ENCODE measurements at regions not wholly inside any gene's neighbourhood (a gene's known extent, or its start where the extent isn't known, plus 50 kb on each side); places are given as distances from the start of the nearest gene placed in this dataset.

DNA sequence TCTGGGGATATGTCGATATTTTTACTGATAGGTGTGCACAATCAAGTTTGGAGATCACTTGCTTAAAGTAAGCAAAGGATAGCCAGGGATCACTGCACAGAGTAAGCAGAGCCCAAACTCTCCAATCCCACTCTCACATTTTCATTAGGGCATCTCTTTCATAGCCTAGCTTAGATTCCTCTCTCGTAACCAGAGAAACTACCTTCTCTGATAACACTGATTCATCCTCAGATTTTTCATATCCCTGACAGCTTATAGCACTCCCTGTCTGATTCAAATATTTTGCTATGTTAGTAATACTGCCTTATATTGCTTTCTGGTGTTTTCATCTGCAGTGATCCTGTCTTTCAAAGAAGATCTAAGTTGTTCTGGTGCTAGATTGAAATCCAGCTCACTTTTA is 123.7 kb downstream of the CBLL2 start:
- DNase-seq: no peak

DNA sequence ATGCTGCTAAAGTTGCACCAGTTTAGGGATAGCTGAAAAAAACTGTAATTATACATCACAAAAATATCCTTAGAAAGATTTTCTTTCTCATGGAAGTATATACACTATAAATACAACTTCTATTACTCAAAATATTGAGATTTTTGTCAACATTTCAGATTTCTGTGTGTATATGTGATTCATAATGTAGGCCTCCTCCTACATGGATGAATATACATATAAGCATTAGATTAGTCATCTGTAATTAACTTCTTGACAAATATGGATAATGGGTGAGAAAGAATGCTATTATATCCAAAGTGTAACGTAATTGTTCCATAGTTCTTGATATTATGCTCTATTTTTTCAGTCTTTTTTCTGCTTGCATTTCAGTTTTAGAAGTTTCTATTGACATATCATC is 124.9 kb downstream of the CBLL2 start:
- no peak for DNase-seq

DNA sequence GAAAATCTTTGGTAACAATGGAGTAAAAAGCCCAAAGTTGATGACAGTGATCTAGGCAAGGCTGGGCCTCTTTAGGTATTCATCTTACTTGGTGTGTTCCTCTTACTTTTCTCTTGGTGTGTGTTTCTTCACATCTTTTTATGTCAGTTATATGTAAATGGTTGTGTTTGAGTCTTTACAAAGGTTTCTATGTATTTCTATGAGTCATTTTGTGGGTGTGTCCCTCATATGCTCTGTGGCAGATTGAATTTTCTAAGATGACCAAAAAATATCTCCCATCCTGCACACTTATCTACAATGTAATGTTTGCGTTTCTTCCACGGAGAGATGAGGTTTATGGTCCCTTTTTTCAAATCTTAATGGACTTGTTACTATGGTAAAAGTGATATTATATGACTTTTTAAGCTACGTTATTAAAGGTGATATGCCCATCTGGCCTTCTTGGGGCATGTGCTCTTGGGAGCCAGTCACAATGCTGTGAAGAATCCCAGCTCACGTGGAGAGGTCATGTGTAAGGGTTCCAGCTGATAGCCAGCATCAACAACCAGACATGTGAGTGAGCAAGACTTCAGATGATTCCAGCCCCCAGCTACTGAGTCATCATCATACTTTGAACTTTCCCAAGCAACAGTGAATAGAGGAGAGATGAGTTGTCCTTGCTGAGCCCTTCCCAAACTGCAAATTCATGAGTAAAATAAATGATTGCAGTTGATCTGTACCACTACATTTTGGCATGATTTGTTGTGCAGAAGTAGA is 126.9 kb downstream of the CBLL2 start:
- no peak for DNase-seq

DNA sequence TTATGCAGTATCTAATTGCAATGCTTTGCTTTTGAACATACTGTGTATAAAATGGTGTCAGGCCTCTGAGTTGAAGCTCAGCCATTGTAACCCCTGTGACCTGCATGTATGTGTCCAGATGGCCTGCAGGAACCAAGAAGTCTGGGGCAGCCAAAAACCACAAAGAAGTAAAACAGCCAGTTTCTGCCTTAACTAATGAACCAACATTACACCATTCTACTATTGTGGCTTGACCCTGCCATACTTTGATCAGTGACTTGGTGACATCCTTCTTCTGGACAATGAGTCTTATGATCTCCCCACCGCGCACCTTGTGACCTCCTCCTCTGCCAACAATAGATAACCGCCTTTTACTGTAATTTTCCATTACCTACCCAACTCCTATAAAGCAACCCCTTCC is 131.6 kb downstream of the CBLL2 start:
- no peak for DNase-seq

DNA sequence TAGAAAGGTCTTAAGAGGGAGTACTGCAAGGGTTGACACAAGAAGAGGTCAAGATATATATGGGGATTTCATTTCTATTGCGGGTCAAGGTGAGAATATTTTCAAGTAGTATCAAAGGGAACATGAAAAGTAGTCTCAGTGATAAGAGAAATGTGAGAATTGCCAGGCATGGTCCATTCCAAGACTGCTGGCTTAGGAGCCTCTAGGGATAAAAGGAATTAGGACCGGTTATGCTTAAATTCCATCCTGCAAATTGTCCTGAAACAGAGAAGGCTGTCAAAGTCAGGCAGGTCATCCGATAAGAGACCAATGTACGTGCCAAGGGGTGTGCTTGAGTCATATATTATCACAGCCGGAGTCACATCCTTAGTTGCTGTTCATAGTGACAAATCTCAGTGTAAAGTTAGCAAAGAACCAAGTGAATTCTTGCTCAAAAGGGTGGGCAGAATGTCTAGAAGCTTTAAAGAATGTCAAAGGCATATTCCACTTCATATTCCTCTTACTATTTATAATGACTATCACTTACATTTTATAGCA is 133.6 kb downstream of the CBLL2 start:
- no peak for DNase-seq

DNA sequence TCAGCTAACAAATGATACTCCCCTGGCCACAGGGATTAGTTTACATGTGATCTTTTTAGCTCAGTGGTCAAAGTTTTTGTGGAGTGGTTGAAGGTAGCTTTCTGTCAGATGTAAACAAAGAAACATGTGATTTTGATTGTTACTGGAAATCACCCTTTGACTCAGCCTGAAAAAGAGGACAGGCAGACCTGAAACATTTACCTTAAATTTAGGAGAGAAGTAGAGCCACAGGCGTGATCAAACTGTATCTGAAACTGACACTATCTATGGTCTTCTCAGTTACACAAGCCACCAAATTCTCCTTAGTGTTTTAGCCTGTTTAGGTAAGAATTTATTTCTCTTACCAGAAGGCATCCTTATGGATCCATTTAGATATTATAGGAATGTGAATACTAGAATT is 136.7 kb downstream of the CBLL2 start:
- no peak for DNase-seq

DNA sequence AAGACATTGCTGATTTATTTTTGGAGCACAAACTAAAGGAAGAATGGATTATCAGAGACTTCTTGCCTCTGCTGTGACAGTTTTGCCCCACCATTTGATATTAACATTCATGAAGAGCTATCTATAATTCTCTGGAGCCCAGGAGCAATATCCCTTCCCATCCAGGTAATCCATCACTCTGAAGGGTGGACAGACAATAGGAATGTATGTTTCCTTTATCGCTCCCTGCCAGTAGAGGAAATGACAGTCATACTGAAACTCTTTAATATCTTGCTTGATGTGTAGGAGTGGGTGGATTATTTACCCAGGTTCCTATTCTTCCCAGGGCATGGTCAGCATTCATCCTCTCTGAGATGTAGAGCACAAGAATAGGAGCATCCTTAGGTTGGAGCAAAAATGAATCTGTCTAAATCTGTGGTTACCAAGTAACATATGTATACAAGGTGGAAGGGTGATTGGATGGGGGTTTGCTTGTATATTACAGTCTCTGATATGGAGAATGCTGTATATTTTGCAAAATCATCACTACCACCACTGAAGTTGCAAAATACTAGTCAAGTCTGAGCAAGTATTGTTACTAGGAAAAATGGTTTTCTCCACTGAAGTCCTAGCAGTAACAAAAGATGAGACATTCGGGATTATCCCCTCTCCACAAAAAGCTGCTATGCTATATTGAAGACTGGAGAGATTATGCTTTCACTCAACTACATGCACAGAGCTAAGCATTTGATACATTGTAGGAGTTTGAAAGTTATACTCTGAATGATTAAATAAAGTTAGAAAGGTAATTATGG is 151.6 kb downstream of the CBLL2 start:
- DNase-seq: no peak

DNA sequence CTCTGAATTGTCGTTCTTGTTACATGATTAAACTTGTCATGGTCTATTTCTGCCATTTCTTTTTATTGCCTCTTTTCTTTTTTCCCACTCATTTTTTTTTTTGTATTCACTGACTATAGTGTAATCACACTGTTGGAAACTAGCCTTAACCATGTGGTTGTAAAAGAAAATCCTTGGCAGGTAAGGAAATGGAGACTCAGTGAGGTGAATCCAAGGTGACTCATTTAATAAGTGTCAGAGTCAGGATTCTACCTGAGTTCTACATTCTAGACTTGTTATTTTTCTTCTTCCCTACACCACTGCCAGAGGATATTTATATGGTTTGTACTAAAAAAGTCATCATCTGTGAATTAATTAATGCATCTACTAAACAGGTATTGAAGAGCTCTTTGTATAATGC is 152.2 kb downstream of the CBLL2 start:
- no peak for DNase-seq

DNA sequence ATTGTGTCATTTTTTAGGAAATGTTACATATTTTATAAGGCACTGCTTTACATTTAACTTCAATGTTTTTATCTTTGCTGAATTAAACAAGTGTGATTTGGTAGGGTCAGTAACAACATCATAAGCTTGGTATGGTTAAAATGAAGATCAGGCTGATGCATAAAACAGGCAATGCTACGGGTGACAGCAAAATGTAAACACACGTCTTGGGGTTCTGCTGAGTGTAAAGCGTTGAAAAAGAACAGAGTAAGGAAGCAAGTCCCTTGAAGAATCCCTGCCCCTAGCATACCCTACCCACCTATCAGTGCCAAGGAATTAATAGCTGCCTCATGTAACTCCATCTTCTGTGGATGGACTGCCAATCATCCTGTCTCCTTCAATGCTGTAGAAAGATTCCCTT is 157.0 kb downstream of the CBLL2 start:
- no peak for DNase-seq

DNA sequence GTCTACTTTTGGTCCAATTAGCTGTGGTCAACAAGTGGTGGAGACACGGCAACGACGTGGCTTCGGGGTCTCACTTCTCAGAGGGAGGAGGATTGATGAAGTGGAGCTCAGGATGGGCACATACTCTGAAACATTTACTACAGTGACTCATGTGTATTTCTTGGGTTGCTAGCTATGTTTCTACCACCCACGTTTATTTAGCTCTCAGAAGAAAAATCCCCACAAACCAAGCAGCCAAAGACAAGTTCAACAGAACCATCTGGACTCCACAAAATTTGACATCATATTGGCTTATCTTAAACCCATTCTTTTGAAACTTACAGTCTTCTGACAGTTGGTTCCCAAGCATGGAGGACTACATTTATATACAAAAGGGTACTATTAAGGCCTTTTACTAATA is 158.0 kb downstream of the CBLL2 start:
- DNase-seq: no peak

DNA sequence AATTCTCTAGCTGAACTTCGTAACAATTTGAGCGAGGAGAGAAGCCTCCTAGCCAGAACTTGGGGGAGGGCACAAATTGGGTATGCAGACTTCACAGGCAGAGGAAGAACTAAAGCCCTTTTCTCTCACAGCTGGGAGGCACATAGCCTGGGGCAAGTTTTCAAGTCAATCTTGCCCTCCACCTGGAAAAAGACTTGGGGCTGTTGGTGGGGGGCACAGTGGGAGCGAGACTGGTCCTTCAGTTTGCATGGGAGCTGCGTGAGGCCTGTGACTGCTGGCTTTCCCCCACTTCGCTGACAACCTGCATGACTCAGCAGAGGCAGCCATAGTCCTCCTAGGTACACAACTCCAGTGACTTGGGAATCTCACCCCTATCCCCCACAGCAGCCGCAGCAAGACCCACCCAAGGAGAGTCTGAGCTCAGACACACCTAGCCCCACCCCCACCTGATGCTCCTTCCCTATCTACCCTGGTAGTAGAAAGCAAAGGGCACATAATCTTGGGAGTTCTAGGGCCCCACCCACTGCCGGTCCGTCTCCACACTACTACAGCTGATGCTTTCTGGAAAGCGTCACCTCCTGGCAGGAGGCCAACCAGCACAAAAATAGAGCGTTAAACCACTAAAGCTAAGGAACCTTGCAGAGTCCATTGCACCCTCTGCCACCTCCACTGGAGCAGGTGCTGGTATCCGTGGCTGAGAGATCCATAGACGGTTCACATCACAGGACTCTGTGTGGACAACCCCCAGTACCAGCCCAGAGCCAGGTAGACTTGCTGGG is 160.8 kb downstream of the CBLL2 start:
- DNase-seq: no peak

DNA sequence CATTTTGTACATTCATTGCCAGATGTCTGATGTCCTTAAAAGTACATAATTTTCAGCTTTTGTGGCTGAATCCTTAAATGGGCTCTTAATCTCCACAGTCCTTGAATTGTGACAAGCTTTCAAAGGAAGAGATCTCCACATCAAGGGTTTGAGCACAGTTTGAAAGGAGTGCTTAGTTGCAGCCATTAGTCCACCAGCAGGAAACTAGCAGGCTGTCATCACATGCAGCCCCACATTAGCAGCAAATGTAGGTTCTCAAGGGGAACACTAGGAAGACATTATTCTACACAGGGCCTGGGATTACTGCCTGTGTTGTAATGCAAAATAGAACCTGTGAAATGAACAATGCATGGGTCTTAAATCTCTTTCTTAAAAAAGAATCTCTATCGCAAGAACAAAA is 173.2 kb downstream of the CBLL2 start:
- no peak for DNase-seq

DNA sequence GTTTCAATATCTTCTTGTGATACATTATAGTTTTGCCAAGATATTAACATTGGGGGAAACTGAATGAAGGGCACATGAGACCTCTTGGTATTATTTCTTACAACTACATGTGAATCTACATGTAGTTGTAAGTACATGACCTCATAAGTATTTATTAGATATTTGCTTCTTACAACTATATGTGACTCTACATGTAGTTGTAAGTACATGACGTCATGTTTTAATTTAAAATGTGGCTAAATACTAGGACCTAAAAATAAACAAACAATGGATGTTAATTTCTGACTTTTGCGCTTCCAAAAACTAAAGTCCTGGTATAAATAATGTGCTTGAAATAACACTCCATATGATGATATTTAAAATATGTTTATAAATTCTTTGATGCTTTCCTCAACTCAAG is 190.2 kb downstream of the CBLL2 start:
- DNase-seq: no peak

DNA sequence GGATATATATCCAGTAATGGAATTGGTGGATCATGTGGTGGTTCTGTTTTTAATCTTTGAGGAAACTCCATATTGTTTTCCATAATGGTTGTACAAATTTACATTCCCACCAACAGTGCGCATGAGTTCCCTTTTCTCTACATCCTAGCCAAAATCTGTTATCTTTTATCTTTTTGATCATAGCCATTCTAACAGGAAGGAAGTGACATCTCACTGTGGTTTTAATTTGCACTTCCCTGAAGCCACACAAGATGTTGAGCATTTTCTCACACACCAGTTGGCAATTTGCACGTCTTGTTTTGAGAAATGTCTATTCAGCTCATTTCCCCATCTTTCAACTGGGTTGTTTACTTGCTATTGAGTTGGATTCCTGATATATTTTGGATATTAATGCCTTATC is 194.9 kb downstream of the CBLL2 start:
- DNase-seq: no peak

DNA sequence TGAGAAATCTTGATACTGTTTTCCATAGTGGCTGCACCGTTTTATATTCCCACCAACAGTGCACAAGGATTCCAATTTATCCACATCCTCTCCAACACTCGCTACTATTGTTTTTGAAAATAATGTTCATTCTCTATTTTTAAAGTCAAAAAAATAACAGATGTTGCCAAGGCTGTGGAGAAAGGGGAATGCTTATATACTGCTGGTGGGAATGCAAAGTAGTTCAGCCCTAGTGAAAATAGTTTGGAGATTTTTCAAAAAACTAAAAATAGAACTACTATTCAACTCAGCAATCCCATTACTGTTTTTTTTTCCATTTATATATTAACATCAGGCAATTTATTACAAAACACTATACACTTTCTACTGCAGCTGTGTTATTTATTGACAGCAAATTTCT is 208.7 kb downstream of the CBLL2 start:
- DNase-seq: no peak

DNA sequence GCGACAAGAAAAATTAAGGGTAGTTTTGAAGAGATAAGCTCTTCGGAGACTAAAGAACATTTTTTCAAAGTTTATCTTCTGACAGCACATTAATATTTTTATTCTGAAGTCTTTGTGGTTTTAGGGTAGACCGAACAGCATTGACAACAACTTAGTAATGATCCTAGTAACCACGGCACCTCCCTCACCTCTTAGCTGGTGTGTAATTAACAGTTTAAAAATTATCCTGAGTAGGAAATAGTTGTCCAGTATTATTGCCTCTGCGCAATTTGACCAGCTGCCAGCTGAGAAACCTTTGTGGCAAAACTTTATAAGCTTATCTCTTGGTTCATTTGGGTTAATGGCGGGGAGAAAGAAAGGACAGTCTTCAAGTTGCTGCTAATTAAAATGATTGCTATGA is 213.6 kb downstream of the CBLL2 start:
- DNase-seq: no peak

DNA sequence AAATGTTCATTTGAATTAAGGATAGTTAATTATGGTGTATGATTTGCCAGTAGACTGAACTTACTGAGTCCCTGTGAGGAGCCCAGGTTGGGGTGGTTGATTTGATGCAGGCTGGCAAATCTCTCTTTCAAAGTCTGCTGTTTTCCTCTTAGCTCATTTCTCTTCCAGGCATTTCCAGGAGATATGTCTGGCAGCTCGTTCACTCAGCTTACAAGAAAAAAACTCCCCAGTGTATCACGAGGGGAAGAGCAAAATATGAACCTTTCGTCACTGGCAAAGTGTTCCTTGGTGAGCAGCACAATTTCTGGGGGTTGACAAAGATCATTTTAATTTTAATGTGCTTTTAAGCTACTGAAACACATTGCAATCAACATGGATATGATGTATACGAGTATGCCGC is 244.2 kb downstream of the CBLL2 start:
- no peak for DNase-seq

DNA sequence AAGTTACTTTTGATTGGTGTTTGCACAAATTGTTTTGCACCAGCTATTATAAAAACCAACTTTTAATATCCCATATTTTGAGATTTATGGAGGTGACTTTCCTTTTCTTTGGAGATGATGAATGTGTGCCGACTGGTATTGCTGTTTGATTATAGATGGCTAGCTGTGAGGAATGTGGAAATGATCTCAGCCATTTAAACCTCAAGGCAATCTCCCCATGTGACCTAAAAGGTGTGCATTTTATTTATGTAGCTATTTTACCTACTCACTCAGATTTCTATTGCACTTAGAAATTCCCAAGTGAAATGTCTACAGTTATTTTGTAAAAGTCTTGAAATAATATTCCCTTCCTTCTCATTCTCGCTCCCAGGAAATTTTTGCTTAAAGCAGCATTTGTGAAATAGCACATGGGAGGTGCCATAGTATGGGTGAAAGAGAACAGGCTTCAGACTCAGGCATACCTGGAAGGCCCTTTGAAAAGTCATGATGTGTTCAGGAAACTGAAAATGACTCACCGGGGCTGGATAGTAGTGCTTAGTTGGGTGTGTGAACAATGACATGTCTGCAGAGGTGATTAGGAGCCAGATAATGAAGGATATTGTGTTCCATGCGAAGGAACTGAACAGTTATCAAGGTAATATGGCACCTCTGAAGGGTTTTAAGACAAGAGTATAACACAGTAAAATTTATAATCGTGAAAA is 247.6 kb downstream of the CBLL2 start:
- DNase-seq: no peak

DNA sequence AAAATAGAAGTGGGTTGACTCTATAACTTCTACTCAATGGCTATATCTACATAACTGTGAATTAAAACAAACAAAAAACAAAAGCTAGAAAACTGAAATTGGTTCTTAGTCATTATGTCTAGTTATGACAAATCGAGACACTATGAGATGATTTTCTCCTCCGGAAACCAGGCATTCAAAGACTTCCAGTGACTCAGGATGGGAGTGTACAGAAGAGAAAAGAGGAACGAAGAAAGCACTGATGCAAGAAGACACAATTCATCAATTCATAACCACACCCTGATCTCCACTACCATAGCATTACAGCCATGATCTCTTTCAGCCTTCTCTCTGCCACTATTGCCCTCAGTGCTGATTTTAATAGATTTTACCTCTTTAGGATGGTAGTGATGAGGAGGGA is 253.6 kb downstream of the CBLL2 start:
- no peak for DNase-seq

DNA sequence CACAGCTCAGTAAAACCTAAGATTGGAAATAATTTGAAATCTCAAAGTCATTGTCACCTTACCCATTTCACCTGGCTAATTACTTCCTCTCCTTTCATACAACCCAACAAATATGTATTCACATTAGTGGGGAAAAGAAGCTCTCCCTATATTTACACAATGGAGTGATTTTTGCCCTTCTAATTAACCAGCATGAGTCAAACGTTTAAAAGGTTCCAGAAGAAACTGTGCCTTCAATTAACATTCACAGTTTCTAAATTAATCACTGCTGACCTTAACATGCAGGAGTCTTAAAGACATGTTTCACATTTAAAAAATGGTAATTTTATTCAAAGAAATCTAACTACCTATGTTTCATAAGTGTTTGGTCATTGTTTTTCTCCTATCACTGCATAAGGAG is 254.6 kb downstream of the CBLL2 start:
- DNase-seq: no peak

DNA sequence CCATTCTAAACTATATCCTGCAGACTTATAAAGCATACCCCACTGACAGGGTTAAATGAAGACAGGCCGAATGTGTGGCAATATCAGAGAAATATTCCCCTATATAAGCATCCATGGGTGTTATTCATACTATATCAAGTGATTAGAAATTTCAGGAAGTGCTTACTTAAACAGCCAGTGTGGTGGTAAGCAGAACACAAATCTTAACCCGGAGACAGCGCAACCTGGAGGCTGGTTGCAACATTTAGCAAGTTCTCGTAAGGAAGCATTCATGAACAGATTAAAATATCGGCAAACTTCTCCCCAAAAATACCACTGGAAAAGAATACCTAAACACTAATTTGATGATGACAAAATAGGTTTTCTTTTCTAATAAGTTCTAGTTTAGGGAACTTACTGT is 261.2 kb downstream of the CBLL2 start:
- DNase-seq: no peak

DNA sequence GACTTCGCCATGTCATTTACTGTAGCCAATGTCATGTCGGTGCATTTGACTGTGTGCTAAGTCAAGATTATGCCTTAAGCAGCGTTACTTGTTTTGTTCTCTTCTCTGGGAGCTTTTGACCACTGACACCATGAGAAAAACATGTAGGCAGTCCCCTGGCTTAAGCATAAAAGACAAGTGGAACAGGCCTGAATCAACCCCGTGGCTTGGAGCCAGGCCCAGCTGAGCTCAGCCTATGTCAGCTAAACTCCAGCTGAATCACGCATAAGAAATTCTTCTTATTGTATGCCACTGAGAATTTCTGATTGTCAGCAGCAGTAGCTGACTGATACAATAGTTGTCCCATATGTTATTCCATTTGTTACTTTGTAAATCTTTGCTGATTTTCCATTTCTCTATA is 261.9 kb downstream of the CBLL2 start:
- DNase-seq: no peak

DNA sequence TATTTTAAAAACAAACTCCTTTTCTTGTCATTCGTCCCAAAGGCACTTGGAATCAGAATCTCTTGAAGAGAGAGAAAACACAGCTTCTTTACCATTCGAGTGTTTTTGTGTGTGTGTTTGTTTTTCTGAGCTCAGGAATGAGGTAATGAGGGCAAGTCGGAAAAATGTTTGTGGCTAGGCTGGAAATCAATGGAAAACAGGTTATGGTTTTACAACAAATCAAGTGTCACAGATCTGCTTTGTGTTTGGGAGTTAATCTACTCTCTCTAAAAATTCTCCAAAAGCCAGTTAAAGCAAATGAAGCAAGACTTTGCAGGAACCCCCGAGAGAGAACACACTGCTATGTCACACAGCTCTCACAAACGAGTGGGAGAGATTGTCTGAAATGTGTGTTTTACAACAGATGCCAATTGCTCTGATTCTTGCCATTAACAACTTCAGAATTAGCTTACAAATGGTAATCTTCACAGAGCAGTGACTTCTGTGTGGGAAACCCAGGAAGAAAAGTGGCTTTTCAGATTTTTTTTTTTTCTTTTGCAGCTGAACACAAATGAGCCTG is 264.1 kb downstream of the CBLL2 start:
- no peak for DNase-seq
